ENCODE measurements at regions not wholly inside any gene's neighbourhood (a gene's known extent, or its start where the extent isn't known, plus 50 kb on each side); places are given as distances from the start of the nearest gene placed in this dataset.

GRCh38 chr14:81710232-81710845, 176.7 kb upstream of the SEL1L start:
- TF ChIP-seq CTCF (IDR thresholded peaks at IDR 0.05): peak; percentile 45; the same call in 2 of the 3 replicates
- TF ChIP-seq CHD4 (IDR thresholded peaks at IDR 0.05; ENCODE audit: borderline replicate concordance): no peak
- no peak for TF ChIP-seq SREBF2 (IDR thresholded peaks at IDR 0.05)
- no peak for TF ChIP-seq MAZ (IDR thresholded peaks at IDR 0.05; ENCODE audit: borderline replicate concordance, low read depth, low read length)
- TF ChIP-seq POLR2A (IDR thresholded peaks at IDR 0.05; ENCODE audit: low read length): no peak
- TF ChIP-seq ELK1 (IDR thresholded peaks at IDR 0.05; ENCODE audit: low read depth, low read length): no peak
- TF ChIP-seq, protein P1, sequence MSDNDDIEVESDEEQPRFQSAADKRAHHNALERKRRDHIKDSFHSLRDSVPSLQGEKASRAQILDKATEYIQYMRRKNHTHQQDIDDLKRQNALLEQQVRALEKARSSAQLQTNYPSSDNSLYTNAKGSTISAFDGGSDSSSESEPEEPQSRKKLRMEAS (IDR thresholded peaks at IDR 0.05): no peak
